Progenitor cell of endocrine pancreas (in vitro differentiated cells): ENCODE measurements at regions not wholly inside any gene's neighbourhood (a gene's known extent, or its start where the extent isn't known, plus 50 kb on each side); places are given as distances from the start of the nearest gene placed in this dataset.
"Not testable (repeated sequence)": the region's sequence is repeated elsewhere in the genome, so short reads cannot be mapped to it uniquely, and the experiment has no call there.

Source experiments
- DNase-seq: peaks from one replicate; pipeline ENCODE4 v3.0.0; 2021; ENCODE audit warnings: low spot score; ENCODE audit not compliant: unreplicated experiment
- H3K27ac Mint-ChIP-seq: 2 replicates; pipeline ENCODE4 v1.8.0; 2021; ENCODE audit warnings: mild to moderate bottlenecking, moderate library complexity, mixed read lengths
- H3K27me3 Mint-ChIP-seq: 2 replicates; pipeline ENCODE4 v1.8.0; 2021; ENCODE audit warnings: mixed read lengths
- H3K36me3 Mint-ChIP-seq: 2 replicates; pipeline ENCODE4 v1.8.0; 2022; ENCODE audit warnings: mixed read lengths; ENCODE audit not compliant: insufficient read depth
- H3K4me1 Mint-ChIP-seq: 2 replicates; pipeline ENCODE4 v1.8.0; 2021; ENCODE audit warnings: low read depth, mixed read lengths
- H3K4me3 Mint-ChIP-seq: 2 replicates; pipeline ENCODE4 v1.8.0; 2021; ENCODE audit warnings: low read depth, mild to moderate bottlenecking, moderate library complexity, mixed read lengths
- H3K9me3 Mint-ChIP-seq: 2 replicates; pipeline ENCODE4 v1.8.0; 2021; ENCODE audit warnings: low read depth, mixed read lengths
- TF ChIP-seq, protein P1 (sequence below): fragments of 200-600 bp; sonication (generic); IDR thresholded peaks from one replicate; pipeline ENCODE4 v1.5.0; 2021; ENCODE audit warnings: antibody characterized with exemption, mild to moderate bottlenecking; ENCODE audit not compliant: unreplicated experiment

DNA sequence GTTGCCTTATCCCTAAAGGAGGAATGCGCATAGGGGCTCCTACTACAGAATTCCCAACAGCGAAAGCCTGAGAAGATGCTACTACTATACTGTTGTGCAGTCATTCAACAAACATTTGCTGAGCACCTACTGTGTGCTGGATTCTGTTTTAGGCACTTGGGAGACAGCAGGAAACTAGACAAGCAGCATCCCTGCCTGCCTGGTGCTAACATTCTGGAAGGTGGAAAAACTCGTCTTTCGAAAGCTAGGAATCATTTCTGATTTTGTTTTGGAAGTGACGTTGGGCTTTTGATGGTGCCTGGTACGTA is 131.5 kb upstream of the NCOR2 start:
- no peaks in the 10 kb centered on the region for H3K9me3 Mint-ChIP-seq
- peaks cover 8% of the 10 kb centered on the region for H3K27me3 Mint-ChIP-seq
- H3K4me1 Mint-ChIP-seq: peaks cover 21% of the 10 kb centered on the region
- TF ChIP-seq, protein P1, sequence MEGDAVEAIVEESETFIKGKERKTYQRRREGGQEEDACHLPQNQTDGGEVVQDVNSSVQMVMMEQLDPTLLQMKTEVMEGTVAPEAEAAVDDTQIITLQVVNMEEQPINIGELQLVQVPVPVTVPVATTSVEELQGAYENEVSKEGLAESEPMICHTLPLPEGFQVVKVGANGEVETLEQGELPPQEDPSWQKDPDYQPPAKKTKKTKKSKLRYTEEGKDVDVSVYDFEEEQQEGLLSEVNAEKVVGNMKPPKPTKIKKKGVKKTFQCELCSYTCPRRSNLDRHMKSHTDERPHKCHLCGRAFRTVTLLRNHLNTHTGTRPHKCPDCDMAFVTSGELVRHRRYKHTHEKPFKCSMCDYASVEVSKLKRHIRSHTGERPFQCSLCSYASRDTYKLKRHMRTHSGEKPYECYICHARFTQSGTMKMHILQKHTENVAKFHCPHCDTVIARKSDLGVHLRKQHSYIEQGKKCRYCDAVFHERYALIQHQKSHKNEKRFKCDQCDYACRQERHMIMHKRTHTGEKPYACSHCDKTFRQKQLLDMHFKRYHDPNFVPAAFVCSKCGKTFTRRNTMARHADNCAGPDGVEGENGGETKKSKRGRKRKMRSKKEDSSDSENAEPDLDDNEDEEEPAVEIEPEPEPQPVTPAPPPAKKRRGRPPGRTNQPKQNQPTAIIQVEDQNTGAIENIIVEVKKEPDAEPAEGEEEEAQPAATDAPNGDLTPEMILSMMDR: no peak
- no peak overlapping the region for H3K4me3 Mint-ChIP-seq
- no peak for DNase-seq
- H3K36me3 Mint-ChIP-seq: no peaks in the 10 kb centered on the region
- H3K27ac Mint-ChIP-seq: no peak overlapping the region

DNA sequence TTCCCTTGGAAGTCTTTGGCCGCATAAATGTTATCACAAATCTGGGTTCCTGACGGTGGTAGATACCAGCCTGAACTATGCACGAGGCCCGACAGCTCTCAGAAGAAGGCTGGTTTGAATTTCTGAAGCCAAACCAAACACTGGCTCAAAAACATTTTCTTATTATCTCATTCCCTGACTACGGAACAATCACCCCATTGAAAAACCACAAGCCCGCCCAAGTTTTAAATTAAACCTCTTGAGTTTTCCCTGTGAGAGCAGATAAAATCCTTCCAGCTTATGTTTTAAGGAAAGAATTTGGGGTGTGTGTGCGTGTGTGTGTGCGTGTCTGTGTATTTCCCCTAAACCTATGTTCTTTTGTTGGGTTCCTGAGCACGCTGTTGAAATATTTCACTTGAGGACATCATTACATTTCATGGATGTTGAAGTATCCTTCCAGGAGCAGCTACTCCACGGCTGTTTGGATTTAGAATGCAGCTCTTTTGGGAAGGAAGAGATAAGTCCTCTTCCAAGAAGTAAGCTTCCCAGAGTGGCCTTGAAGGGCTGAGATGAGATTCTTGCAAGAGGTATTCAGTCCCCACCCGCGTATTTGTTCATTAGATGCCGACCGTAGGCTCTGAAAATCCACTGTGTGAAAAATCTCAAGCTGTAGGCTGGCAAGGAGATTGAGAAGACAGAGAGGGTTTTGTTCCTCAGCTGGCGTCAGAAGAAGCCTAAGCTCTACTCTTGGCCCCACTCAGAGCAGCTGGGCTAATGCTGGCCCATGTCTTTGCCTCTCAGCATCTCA is 131.0 kb upstream of the NCOR2 start:
- H3K4me3 Mint-ChIP-seq: no peak overlapping the region
- no peaks in the 10 kb centered on the region for H3K36me3 Mint-ChIP-seq

DNA sequence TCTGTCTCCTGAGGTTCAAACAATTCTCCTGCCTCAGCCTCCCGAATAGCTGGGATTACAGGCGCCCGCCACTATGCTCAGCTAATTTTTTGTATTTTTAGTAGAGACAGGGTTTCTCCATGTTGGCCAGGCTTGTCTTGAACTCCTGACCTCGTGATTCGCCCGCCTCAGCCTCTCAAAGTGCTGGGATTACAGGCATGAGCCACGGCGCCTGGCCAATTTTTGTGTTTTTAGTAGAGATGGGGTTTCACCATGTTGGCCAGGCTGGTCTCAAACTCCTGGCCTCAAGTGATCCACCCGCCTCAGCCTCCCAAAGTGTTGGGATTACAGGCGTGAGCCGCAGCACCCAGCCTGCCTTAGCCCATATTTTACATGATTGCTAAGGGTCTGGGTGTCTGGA is 130.3 kb upstream of the NCOR2 start:
- not testable (repeated sequence) for H3K36me3 Mint-ChIP-seq, H3K27me3 Mint-ChIP-seq, H3K9me3 Mint-ChIP-seq, DNase-seq, H3K4me3 Mint-ChIP-seq
- H3K27ac Mint-ChIP-seq: peak overlapping the region; percentile 35
- peaks cover 29% of the 10 kb centered on the region for H3K4me1 Mint-ChIP-seq

More for the DNA sequence above, 131.0 kb upstream of the NCOR2 start:
- no peak for DNase-seq
- Mint-ChIP-seq H3K27me3 (peaks cover 3% of the 10 kb centered on the region), H3K4me1 (peaks cover 22% of the 10 kb centered on the region), H3K27ac (peak overlapping the region; percentile 35), H3K9me3 (no peaks in the 10 kb centered on the region)
- TF ChIP-seq, protein P1: no peak

DNA sequence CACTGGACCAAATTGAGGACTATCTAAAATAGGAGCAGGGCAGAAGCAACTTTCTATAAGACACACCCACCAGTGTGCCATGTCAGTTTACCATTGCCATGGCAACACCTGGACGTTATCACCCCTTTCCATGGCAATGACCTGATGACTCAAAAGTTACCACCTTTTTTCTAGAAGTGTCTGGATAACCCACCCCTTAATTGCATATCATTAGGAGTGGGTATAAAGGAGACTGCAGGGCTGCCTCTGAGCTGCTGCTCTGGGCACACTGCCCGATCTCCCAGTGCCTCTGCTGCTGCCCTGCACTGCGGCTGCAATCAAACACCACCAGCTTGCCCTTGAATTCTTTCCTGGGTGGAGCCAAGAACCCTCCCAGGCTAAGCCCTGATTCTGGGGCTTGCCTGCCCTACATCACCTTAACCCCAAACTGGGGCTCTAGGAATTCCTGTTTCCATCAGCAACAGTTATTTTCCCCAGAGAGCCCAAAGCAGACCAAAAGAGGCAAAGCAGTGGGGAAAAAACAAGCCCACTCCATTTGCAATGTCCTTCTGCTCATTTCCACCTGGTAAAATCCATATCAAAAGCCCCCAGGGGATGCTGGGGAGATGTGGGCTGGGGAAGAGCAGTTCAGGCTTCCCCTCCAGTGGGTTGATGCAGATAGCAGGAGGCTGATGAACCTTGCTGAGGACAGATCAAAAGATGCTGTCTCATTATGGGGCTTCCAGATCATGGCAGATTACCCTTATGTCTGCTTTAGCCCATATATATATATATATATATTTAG is 129.5 kb upstream of the NCOR2 start:
- DNase-seq: no peak
- no peak overlapping the region for H3K4me3 Mint-ChIP-seq
- no peak overlapping the region for H3K27ac Mint-ChIP-seq
- H3K36me3 Mint-ChIP-seq: no peaks in the 10 kb centered on the region
- H3K9me3 Mint-ChIP-seq: no peaks in the 10 kb centered on the region
- H3K4me1 Mint-ChIP-seq: peaks cover 29% of the 10 kb centered on the region
- TF ChIP-seq, protein P1: no peak
- peaks cover 3% of the 10 kb centered on the region for H3K27me3 Mint-ChIP-seq

DNA sequence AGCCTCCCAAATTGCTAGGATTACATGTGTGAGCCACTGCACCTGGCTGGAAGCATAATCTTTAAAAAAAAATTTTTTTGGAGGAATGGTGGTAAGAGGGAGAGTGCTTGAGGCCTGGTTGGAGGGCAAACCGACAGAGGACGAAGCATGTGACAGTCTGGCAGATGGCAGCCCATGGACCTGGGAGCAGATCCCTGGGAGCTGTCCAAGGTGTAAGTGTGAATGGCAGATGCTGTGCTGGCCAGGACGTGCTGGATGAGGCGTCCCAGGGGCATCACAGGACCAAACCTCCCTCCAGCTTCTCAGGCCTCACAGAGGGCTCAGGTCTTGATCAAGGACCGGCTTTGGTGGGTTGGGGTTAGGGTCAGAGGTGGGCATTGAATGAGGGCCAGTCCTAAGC is 128.4 kb upstream of the NCOR2 start:
- Mint-ChIP-seq H3K27me3 (peaks cover 3% of the 10 kb centered on the region), H3K4me1 (peaks cover 28% of the 10 kb centered on the region), H3K9me3 (no peaks in the 10 kb centered on the region), H3K4me3 (no peak overlapping the region), H3K27ac (no peak overlapping the region), H3K36me3 (no peaks in the 10 kb centered on the region)
- TF ChIP-seq, protein P1: no peak
- DNase-seq: no peak
